ENCODE measurements at regions not wholly inside any gene's neighbourhood (a gene's known extent, or its start where the extent isn't known, plus 50 kb on each side); places are given as distances from the start of the nearest gene placed in this dataset.

DNA sequence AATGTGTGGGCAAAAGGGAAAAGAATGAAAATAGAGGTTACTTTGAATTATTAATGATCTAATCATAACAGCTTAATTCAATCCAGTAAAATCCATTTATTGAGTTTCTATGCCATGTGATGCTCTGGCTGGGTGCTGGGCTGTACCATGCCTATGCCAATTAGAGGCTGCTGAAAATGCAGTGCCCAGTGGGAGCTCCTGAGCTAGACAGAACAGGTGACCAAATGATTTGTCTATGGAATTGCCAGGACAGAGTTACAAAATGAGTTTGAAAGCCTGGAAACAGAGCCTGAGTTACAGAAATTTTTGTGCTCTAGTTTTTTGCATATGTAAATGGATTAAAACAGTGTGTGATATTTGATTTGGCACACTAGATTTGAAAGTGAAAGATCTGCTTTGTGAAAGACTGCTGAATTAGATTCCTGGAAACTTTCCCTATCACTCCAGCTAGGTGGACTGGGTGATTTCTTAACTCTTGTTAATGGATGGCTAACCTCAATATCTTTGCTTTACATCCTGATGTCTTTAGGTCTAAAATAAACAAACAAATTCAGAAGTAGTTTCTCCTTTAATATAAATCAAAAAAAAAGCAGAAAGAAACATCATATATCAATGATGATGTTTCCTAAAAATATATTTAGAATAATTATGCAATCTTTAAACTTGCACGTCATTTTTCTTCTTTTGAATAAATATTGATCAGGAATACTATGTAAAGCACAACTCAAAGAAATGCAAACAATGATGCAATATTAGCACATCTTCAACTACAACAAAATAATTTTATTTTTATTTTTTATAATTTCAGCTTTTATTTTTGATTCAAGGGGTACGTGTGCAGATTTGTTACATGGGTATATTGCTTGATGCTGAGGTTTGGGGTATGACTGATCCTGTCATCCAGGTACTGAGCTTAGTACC is 194.8 kb upstream of the FBXL7 start:
- no peak for TF ChIP-seq EZH2 (IDR thresholded peaks at IDR 0.05; ENCODE audit: borderline replicate concordance, low read depth, low read length, poor library complexity, severe bottlenecking)
- TF ChIP-seq, protein P1, sequence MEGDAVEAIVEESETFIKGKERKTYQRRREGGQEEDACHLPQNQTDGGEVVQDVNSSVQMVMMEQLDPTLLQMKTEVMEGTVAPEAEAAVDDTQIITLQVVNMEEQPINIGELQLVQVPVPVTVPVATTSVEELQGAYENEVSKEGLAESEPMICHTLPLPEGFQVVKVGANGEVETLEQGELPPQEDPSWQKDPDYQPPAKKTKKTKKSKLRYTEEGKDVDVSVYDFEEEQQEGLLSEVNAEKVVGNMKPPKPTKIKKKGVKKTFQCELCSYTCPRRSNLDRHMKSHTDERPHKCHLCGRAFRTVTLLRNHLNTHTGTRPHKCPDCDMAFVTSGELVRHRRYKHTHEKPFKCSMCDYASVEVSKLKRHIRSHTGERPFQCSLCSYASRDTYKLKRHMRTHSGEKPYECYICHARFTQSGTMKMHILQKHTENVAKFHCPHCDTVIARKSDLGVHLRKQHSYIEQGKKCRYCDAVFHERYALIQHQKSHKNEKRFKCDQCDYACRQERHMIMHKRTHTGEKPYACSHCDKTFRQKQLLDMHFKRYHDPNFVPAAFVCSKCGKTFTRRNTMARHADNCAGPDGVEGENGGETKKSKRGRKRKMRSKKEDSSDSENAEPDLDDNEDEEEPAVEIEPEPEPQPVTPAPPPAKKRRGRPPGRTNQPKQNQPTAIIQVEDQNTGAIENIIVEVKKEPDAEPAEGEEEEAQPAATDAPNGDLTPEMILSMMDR (conservative IDR thresholded peaks at IDR 0.05; ENCODE audit: low read depth, low read length): no peak
